Fibroblast of pulmonary artery (primary cell): ENCODE measurements at regions not wholly inside any gene's neighbourhood (a gene's known extent, or its start where the extent isn't known, plus 50 kb on each side); places are given as distances from the start of the nearest gene placed in this dataset.

Experiments used
- DNase-seq: peaks from one replicate; pipeline ENCODE4 v3.0.0-alpha.2; 2010; ENCODE audit warnings: low read depth
- H3K4me3 ChIP-seq: replicated peaks from 2 replicates; pipeline ENCODE4 v1.5.1; 2011; ENCODE audit warnings: low read depth, mild to moderate bottlenecking, control low read depth, low read length, moderate library complexity
- TF ChIP-seq, protein P1 (sequence below): IDR thresholded peaks from 2 replicates; pipeline ENCODE4 v1.5.1; 2011; ENCODE audit warnings: mild to moderate bottlenecking, control low read depth, low read length, inconsistent platforms; ENCODE audit errors: missing control alignments

DNA sequence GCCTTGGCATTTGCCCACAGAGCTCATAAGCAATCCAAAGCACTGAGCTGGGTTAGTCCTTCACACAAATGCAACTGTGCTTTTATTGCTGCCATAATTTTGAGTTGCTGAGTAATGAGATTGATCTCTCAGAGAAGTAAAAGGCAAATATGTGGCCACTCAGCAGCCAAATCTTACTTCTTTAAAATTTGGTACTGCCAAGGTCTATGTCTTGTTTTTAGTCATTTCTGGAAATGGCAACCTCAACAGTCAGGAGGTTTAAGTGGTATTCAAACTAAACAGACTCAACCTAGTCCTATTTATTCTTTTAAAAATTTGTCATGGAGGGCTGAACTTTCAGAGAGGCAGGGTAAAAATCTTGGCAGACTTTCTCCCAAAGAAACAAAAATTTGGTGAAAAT, 216.4 kb upstream of the GJB5 start:
- no peak for DNase-seq
- TF ChIP-seq, protein P1, sequence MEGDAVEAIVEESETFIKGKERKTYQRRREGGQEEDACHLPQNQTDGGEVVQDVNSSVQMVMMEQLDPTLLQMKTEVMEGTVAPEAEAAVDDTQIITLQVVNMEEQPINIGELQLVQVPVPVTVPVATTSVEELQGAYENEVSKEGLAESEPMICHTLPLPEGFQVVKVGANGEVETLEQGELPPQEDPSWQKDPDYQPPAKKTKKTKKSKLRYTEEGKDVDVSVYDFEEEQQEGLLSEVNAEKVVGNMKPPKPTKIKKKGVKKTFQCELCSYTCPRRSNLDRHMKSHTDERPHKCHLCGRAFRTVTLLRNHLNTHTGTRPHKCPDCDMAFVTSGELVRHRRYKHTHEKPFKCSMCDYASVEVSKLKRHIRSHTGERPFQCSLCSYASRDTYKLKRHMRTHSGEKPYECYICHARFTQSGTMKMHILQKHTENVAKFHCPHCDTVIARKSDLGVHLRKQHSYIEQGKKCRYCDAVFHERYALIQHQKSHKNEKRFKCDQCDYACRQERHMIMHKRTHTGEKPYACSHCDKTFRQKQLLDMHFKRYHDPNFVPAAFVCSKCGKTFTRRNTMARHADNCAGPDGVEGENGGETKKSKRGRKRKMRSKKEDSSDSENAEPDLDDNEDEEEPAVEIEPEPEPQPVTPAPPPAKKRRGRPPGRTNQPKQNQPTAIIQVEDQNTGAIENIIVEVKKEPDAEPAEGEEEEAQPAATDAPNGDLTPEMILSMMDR: no peak

DNA sequence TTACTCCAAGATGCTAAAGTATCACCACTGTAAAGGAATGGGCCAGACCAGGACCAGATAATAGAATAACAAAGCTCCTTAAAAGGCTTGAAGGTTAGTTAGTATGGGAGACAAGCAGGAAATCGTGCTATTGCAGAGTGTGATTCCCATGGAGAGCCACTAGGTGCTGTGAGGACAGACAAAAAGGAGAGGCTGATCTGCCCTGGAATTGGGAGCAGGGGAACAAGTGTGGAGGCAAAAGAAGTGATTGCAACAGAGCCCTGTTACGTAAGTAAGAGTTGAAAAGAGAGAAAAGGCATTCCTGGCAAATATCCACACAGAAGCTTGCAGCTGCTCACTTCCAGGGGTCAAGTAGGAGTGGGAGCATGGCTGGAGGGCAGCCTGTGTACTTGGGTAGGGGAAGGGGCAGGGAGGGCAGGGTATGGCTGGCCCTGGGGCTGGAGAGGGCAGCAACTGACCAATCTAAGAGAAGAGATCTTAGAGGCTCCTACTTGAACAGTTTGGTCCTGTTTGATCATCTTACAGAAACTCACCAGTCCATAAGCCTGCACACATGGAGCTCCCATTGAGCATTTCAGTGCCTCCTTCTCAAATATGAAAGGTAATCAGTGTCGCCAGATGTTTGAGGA, 207.7 kb upstream of the GJB5 start:
- H3K4me3 ChIP-seq: no peak overlapping the region
- no peak for DNase-seq
- TF ChIP-seq, protein P1: no peak

More for the DNA sequence above, 216.4 kb upstream of the GJB5 start:
- H3K4me3 ChIP-seq: no peak overlapping the region

DNA sequence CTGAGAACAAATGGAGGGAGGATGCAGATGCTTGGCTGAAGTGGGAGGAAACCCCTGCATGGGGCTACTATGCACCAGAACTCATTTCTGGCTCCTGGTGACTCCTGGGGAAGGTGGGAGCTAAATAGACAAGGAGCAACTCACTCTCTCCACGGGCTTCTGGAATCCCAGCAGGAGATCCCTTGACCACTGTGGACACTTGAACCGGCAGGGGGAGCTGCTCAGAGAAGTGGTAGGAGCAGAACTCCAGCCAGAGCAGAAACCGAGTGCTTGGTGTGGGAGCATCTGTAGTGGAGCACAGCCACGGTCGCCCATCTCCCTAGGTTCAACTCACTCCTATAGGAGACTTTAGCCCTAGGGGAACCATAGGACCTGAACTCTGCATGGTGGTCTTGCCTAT, 205.6 kb upstream of the GJB5 start:
- DNase-seq: no peak
- TF ChIP-seq, protein P1: no peak
- H3K4me3 ChIP-seq: no peak overlapping the region

DNA sequence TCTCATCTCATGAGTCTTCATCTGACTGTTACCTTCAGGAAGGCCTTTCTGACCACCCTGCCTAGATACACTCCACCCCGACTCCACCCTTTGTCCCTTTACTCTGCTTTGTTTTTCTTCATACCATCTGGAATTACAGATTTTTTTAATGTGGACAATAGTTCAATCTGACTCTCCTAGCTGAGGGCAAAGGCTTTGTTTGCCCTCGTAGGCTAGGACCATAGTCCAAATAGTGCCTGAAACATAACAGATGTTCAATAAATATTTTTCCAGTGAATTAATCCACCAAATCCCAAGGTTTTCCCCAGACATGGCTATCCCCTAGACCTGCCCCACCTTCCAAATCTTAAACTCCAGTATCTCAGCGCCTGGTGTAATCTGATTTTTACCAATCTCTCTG, 176.5 kb upstream of the GJB5 start:
- H3K4me3 ChIP-seq: no peak overlapping the region
- no peak for DNase-seq
- TF ChIP-seq, protein P1: no peak

GRCh38 chr1:34582356-34582755, 172.5 kb upstream of the GJB5 start:
- H3K4me3 ChIP-seq: no peak overlapping the region
- TF ChIP-seq, protein P1: no peak
- DNase-seq: no peak

DNA sequence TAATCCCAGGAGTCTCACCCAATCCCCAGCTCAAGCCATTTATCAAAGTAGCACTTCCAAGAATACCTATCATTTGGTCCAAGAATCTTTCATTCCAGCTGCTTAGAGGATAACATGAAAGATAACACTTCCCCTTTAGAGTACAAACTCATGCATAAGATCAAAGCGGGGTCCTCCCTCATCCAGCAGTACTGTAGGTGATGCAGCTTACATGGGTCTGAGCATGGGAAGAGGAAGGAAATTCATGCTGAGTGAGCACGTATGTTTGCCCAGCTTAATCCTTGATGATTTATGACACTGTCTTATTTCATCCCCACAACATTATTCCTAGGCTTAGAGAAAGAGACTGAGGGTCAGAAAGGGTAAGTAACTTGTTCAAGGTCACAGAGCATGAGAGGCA, 167.1 kb upstream of the GJB5 start:
- DNase-seq: no peak
- H3K4me3 ChIP-seq: no peak overlapping the region
- TF ChIP-seq, protein P1: no peak

- TF ChIP-seq, protein P1: no peak
- no peak overlapping the region for H3K4me3 ChIP-seq
- no peak for DNase-seq
Measured at GRCh38 chr1:34590211-34590623, 164.6 kb upstream of the GJB5 start.
